ENCODE measurements at regions not wholly inside any gene's neighbourhood (a gene's known extent, or its start where the extent isn't known, plus 50 kb on each side); places are given as distances from the start of the nearest gene placed in this dataset.

DNA sequence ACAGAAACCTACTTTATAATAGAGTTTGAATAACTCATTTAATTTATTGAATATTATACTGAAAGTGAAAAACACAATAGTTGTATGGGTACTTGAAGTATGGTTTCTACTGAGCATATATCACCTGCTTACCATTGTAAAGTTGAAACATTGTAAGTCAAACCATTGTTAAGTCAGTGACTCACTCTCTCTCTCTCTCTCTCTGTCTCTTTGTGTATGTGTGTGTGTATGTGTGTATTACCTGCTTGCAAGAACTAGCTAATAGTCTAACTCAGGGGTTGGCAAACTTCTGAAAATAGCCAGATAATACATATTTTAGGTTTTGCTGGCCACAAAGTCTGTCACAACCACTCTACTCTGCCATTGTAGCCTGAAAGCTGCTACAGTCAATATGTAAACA, 564.3 kb upstream of the ZNF608 start:
- peaks cover 11% of the 10 kb centered on the region for H3K4me1 ChIP-seq (ENCODE audit: control insufficient read depth, extremely low read depth, insufficient read depth, low read length)
- H2AFZ ChIP-seq (ENCODE audit: low read depth, low read length): no peak overlapping the region
- FAIRE-seq (peak; percentile 80), DNase-seq (ENCODE audit: low read depth, low spot score) (peak; percentile 60)
- no peaks in the 10 kb centered on the region for H3K27me3 ChIP-seq (ENCODE audit: control insufficient read depth in 2 of 2, insufficient read depth in 2 of 2, low read length in 2 of 2)
- H3K9me3 ChIP-seq (replicated peaks; ENCODE audit: control insufficient read depth, insufficient read depth, low read length): no peaks in the 10 kb centered on the region
- no peak overlapping the region for H3K4me3 ChIP-seq (replicated peaks in 1 of 3; ENCODE audit: insufficient read depth in 1 of 3, low read depth in 1 of 3, low read length in 3 of 3)
- H4K20me1 ChIP-seq (replicated peaks; ENCODE audit: control insufficient read depth, extremely low read depth, insufficient read depth, low read length): no peaks in the 10 kb centered on the region
- ChIA-PET POLR2A (no interaction called here), CTCF (interaction anchor here (0.7 to 1.5 kb wide), 5 partner anchors 8 to 35 kb away, joined by 3 to 8 read pairs (median 3); no protein-coding TSS in a partner anchor)
- TF ChIP-seq FOS (IDR thresholded peaks at IDR 0.05; ENCODE audit: borderline replicate concordance, insufficient read depth, low read length): peak; percentile 69
- TF ChIP-seq MAX (IDR thresholded peaks at IDR 0.05; ENCODE audit: insufficient read depth, insufficient read length): no peak
- no peak for TF ChIP-seq POLR2A (IDR thresholded peaks at IDR 0.05; ENCODE audit: low read depth, low read length)
- TF ChIP-seq GATA2 (IDR thresholded peaks at IDR 0.05; ENCODE audit: insufficient read depth, insufficient read length, low read depth, low read length): no peak
- TF ChIP-seq JUN (IDR thresholded peaks at IDR 0.05; ENCODE audit: borderline replicate concordance, insufficient read depth, insufficient read length, low read depth): peak; percentile 72
- intact Hi-C loops (cut with micrococcal nuclease) (loop anchor here (1.0 to 10.0 kb wide), 5 partner anchors 33 to 563 kb away; partner anchors contain the start of gene ZNF608), dilution Hi-C loops (cut with MboI; ENCODE audit: extremely low pct_ligation_motif_present, low sequenced_read_pairs) (no loop called here)
- no TSS peak for BruUV-seq (replicated peaks)
- H3K36me3 ChIP-seq (ENCODE audit: control insufficient read depth in 2 of 2, extremely low read depth in 1 of 2, insufficient read depth in 2 of 2, low read length in 2 of 2): no peaks in the 10 kb centered on the region
- H3K9ac ChIP-seq (replicated peaks; ENCODE audit: extremely low read depth, insufficient read depth, low read length): no peak overlapping the region
- H3K4me2 ChIP-seq (ENCODE audit: insufficient read depth, low read length): no peak overlapping the region
- no peaks in the 10 kb centered on the region for H3K79me2 ChIP-seq (ENCODE audit: control insufficient read depth, insufficient read depth, low read length)
- H3K27ac ChIP-seq (ENCODE audit: insufficient read depth, low read depth, low read length): peak overlapping the region; percentile 51
- H3K9me1 ChIP-seq (replicated peaks; ENCODE audit: control insufficient read depth, extremely low read depth, insufficient read depth, low read length): no peaks in the 10 kb centered on the region

DNA sequence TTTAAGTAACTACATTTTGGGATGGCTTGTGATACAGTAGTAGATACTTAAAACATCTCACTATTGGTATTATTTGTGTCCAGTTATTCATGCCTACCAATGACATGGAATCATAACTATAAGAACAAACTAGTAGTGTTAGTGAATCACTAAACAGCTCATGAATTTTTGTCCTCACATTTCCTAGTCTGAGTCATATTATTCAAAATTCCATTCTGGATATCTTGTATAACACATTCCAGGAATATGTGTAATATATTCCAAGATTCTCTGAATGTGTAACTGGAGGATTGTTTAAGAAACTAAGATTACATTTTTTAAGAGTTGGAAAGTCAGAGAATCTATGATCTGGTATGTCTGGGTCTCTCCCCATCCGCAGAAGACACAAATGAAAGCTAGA, 565.3 kb upstream of the ZNF608 start:
- ChIA-PET CTCF (interaction anchor here (0.6 to 1.4 kb wide), 7 partner anchors 9 to 84 kb away, joined by 3 to 8 read pairs (median 3); no protein-coding TSS in a partner anchor), POLR2A (no interaction called here)
- Histone ChIP-seq H3K79me2 (ENCODE audit: control insufficient read depth, insufficient read depth, low read length) (no peaks in the 10 kb centered on the region), H3K9me1 (replicated peaks; ENCODE audit: control insufficient read depth, extremely low read depth, insufficient read depth, low read length) (no peaks in the 10 kb centered on the region), H3K27ac (ENCODE audit: insufficient read depth, low read depth, low read length) (peak overlapping the region; percentile 58), H3K4me3 (replicated peaks in 1 of 3; ENCODE audit: insufficient read depth in 1 of 3, low read depth in 1 of 3, low read length in 3 of 3) (no peak overlapping the region), H3K4me1 (ENCODE audit: control insufficient read depth, extremely low read depth, insufficient read depth, low read length) (peaks cover 11% of the 10 kb centered on the region), H3K9ac (replicated peaks; ENCODE audit: extremely low read depth, insufficient read depth, low read length) (no peak overlapping the region), H3K9me3 (replicated peaks; ENCODE audit: control insufficient read depth, insufficient read depth, low read length) (no peaks in the 10 kb centered on the region), H3K4me2 (ENCODE audit: insufficient read depth, low read length) (peak overlapping the region; percentile 19), H3K27me3 (ENCODE audit: control insufficient read depth in 2 of 2, insufficient read depth in 2 of 2, low read length in 2 of 2) (no peaks in the 10 kb centered on the region), H4K20me1 (replicated peaks; ENCODE audit: control insufficient read depth, extremely low read depth, insufficient read depth, low read length) (no peaks in the 10 kb centered on the region), H2AFZ (ENCODE audit: low read depth, low read length) (no peak overlapping the region), H3K36me3 (ENCODE audit: control insufficient read depth in 2 of 2, extremely low read depth in 1 of 2, insufficient read depth in 2 of 2, low read length in 2 of 2) (no peaks in the 10 kb centered on the region)
- DNase-seq (ENCODE audit: low read depth, low spot score) (peak; percentile 77), FAIRE-seq (peak; percentile 54)
- TF ChIP-seq POLR2AphosphoS5 (IDR thresholded peaks at IDR 0.05; ENCODE audit: insufficient read depth, low read depth, low read length) (no peak), FOS (IDR thresholded peaks at IDR 0.05; ENCODE audit: borderline replicate concordance, insufficient read depth, low read length) (peak; percentile 93), MYC (IDR thresholded peaks at IDR 0.05; ENCODE audit: low read depth, low read length) (no peak), EZH2 (IDR thresholded peaks at IDR 0.05; ENCODE audit: borderline replicate concordance, low read depth, low read length, severe bottlenecking) (no peak), POLR2A (IDR thresholded peaks at IDR 0.05; ENCODE audit: low read depth, low read length) (no peak), JUN (IDR thresholded peaks at IDR 0.05; ENCODE audit: borderline replicate concordance, insufficient read depth, insufficient read length, low read depth) (peak; percentile 88), MAX (IDR thresholded peaks at IDR 0.05; ENCODE audit: insufficient read depth, insufficient read length) (no peak), GATA2 (IDR thresholded peaks at IDR 0.05; ENCODE audit: insufficient read depth, insufficient read length, low read depth, low read length) (no peak)
- TF ChIP-seq, protein P1, sequence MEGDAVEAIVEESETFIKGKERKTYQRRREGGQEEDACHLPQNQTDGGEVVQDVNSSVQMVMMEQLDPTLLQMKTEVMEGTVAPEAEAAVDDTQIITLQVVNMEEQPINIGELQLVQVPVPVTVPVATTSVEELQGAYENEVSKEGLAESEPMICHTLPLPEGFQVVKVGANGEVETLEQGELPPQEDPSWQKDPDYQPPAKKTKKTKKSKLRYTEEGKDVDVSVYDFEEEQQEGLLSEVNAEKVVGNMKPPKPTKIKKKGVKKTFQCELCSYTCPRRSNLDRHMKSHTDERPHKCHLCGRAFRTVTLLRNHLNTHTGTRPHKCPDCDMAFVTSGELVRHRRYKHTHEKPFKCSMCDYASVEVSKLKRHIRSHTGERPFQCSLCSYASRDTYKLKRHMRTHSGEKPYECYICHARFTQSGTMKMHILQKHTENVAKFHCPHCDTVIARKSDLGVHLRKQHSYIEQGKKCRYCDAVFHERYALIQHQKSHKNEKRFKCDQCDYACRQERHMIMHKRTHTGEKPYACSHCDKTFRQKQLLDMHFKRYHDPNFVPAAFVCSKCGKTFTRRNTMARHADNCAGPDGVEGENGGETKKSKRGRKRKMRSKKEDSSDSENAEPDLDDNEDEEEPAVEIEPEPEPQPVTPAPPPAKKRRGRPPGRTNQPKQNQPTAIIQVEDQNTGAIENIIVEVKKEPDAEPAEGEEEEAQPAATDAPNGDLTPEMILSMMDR (IDR thresholded peaks at IDR 0.05; ENCODE audit: extremely low read depth in 1 of 2, insufficient read depth in 1 of 2, low read depth in 1 of 2, low read length in 2 of 2): no peak
- intact Hi-C loops (cut with micrococcal nuclease) (loop anchor here (1.0 to 10.0 kb wide), 5 partner anchors 34 to 564 kb away; partner anchors contain the start of gene ZNF608), dilution Hi-C loops (cut with MboI; ENCODE audit: extremely low pct_ligation_motif_present, low sequenced_read_pairs) (no loop called here)
- no TSS peak for BruUV-seq (replicated peaks)

All from endothelial cell of umbilical vein (primary cell).